ENCODE measurements at regions not wholly inside any gene's neighbourhood (a gene's known extent, or its start where the extent isn't known, plus 50 kb on each side); places are given as distances from the start of the nearest gene placed in this dataset.

- CTCF ChIA-PET, result no interaction called here
- no CpG with 5 or more reads among the region's 2 CpGs for WGBS, 2 experiments (ENCODE audit: extremely low coverage in 2 of 2, insufficient read length in 1 of 2)
Measured at GRCh38 chr13:89468081-89468480, 1796.9 kb downstream of the SLITRK5 start.

More at GRCh38 chr13:89468081-89468480, 1796.9 kb downstream of the SLITRK5 start:
- POLR2A ChIA-PET (ENCODE audit: unreplicated experiment), result no interaction called here
- no peaks in the 10 kb centered on the region for H3K27me3 ChIP-seq (ENCODE audit: control insufficient read depth, insufficient read depth, low read length)
- H2AFZ ChIP-seq (replicated peaks; ENCODE audit: low read length, poor library complexity), result no peak overlapping the region
- no peak overlapping the region for H2AK5ac ChIP-seq (ENCODE audit: low read depth, low read length)
- no peak overlapping the region for H3K9ac ChIP-seq (ENCODE audit: low read depth, low read length)
- intact Hi-C loops (cut with micrococcal nuclease), result no loop called here
- no peak overlapping the region for H2BK15ac ChIP-seq (ENCODE audit: low read depth, low read length)
- no peak overlapping the region for H3K18ac ChIP-seq (ENCODE audit: low read depth, low read length)
- dilution Hi-C loops (cut with HindIII; ENCODE audit: low sequenced_read_pairs, unreplicated experiment), result no loop called here
- no peak overlapping the region for H2BK120ac ChIP-seq (ENCODE audit: low read depth, low read length)
- H4K20me1 ChIP-seq (ENCODE audit: insufficient read depth, low read length), result no peaks in the 10 kb centered on the region
- no peak overlapping the region for H3K14ac ChIP-seq (replicated peaks; ENCODE audit: low read depth, low read length)
- H2BK20ac ChIP-seq (ENCODE audit: low read depth, low read length), result no peak overlapping the region
- no peaks in the 10 kb centered on the region for H3K9me1 ChIP-seq (ENCODE audit: insufficient read depth, low read length)
- no peaks in the 10 kb centered on the region for H3K79me1 ChIP-seq (ENCODE audit: low read depth in 1 of 2, low read length in 2 of 2)
- H4K5ac ChIP-seq (ENCODE audit: low read depth, low read length), result no peak overlapping the region
- H3K9me3 ChIP-seq (ENCODE audit: control insufficient read depth, insufficient read depth, low read length), result no peaks in the 10 kb centered on the region; the same call in 1 of the 2 replicates
- H4K91ac ChIP-seq (ENCODE audit: insufficient read depth, low read depth, low read length), result no peak overlapping the region
- no peak overlapping the region for H2BK5ac ChIP-seq (ENCODE audit: low read depth, low read length, poor library complexity, severe bottlenecking)
- no peak overlapping the region for H3K23ac ChIP-seq (ENCODE audit: low read depth, low read length)
- H3K27ac ChIP-seq (ENCODE audit: insufficient read depth, low read length), result no peak overlapping the region
- no peak overlapping the region for H2AK9ac ChIP-seq (replicated peaks; ENCODE audit: low read depth, low read length, poor library complexity)
- H3K4me3 ChIP-seq (ENCODE audit: insufficient read depth, low read depth, low read length), result no peak overlapping the region
- H3K4ac ChIP-seq (ENCODE audit: low read depth, low read length), result no peak overlapping the region
- H3K36me3 ChIP-seq (ENCODE audit: control insufficient read depth, insufficient read depth, low read length), result no peaks in the 10 kb centered on the region
- no peak overlapping the region for H4K8ac ChIP-seq (ENCODE audit: low read depth in 2 of 2, low read length in 2 of 2)
- no peak for TF ChIP-seq RCOR1 (IDR thresholded peaks at IDR 0.05; ENCODE audit: insufficient replicate concordance, low read length)
- no peak for TF ChIP-seq POLR2A (IDR thresholded peaks at IDR 0.05; ENCODE audit: low read depth, low read length)
- TF ChIP-seq MAZ (IDR thresholded peaks at IDR 0.05; ENCODE audit: borderline replicate concordance, low read depth, low read length), result no peak
- TF ChIP-seq CEBPB (IDR thresholded peaks at IDR 0.05; ENCODE audit: low read depth, low read length), result peak; percentile 47; the same call in 1 of the 2 replicates
- TF ChIP-seq RAD21 (IDR thresholded peaks at IDR 0.05; ENCODE audit: low read length), result no peak
- no peak for TF ChIP-seq BHLHE40 (IDR thresholded peaks at IDR 0.05; ENCODE audit: low read depth, low read length)
- H3K56ac ChIP-seq (ENCODE audit: extremely low read depth, insufficient read depth, low read length), result no peak overlapping the region
- no peak overlapping the region for H3K4me2 ChIP-seq (ENCODE audit: low read depth, low read length)
- in situ Hi-C loops (cut with MboI; ENCODE audit: low sequenced_read_pairs), result no loop called here
- H3K4me1 ChIP-seq (ENCODE audit: control insufficient read depth, insufficient read depth, low read length), result no peaks in the 10 kb centered on the region
- no TSS peak for BruUV-seq (replicated peaks)
- DNase-seq, result no peak
- ATAC-seq (ENCODE audit: low read depth), result no peak

All from IMR-90 (cell line).